Naive thymus-derived CD4-positive, alpha-beta T cell (primary cell): ENCODE measurements at regions not wholly inside any gene's neighbourhood (a gene's known extent, or its start where the extent isn't known, plus 50 kb on each side); places are given as distances from the start of the nearest gene placed in this dataset.

Source experiments
- ATAC-seq: fragments of 150-1000 bp; cut with Tn5 transposase; 2 replicates; pipeline ENCODE4 v1.10.0; 2021; ENCODE audit warnings: mild to moderate bottlenecking, moderate library complexity
- CTCF ChIA-PET: fragments of 350-600 bp; sonication (Branson Sonifier 250); formaldehyde crosslinking; loops from one replicate; lab custom pipeline; 2021; ENCODE audit warnings: antibody characterized with exemption; lab: Charles Lee
- POLR2A ChIA-PET: fragments of 350-600 bp; sonication (Branson Sonifier 250); formaldehyde crosslinking; loops from one replicate; lab custom pipeline; 2021; ENCODE audit warnings: antibody characterized with exemption, inconsistent platforms; lab: Charles Lee
- DNase-seq, 9 donors: peaks; one replicate each; pipeline versions ENCODE4 v3.0.0 to v3.0.0-alpha.2; 2020 to 2022; ENCODE audit warnings: mixed read lengths in 1 of 9
- H3K27ac ChIP-seq: one replicate; pipeline ENCODE4 v1.7.0; 2013; ENCODE audit warnings: mild to moderate bottlenecking, low read depth, low read length, moderate library complexity
- H3K27me3 ChIP-seq, 2 donors: one replicate each; pipeline ENCODE4 v1.7.0; 2013; ENCODE audit warnings: low read length in 2 of 2, mild to moderate bottlenecking in 2 of 2, moderate library complexity in 2 of 2; ENCODE audit not compliant: control insufficient read depth in 2 of 2, insufficient read depth in 2 of 2
- H3K36me3 ChIP-seq, 3 experiments: 1 replicate in 2 of 3; 2 replicates in 1 of 3; pipeline ENCODE4 v1.7.0; 2013; ENCODE audit warnings: low read length in 3 of 3, mild to moderate bottlenecking in 3 of 3, moderate library complexity in 1 of 3; ENCODE audit not compliant: insufficient read depth in 3 of 3, control insufficient read depth in 2 of 3
- H3K4me1 ChIP-seq, 2 donors: one replicate each; pipeline ENCODE4 v1.7.0; 2013; ENCODE audit warnings: low read length in 2 of 2, mild to moderate bottlenecking in 2 of 2, moderate library complexity in 1 of 2; ENCODE audit not compliant: control insufficient read depth in 2 of 2, insufficient read depth in 2 of 2
- H3K4me3 ChIP-seq: 2 replicates; pipeline ENCODE4 v1.7.0; 2013; ENCODE audit warnings: mild to moderate bottlenecking, low read length
- H3K9me3 ChIP-seq, 3 experiments: 1 replicate in 2 of 3; 2 replicates in 1 of 3; pipeline ENCODE4 v1.7.0; 2013; ENCODE audit warnings: low read length in 3 of 3; ENCODE audit not compliant: control insufficient read depth in 2 of 3
- H3K27ac Mint-ChIP-seq, 9 donors: one replicate each; pipeline ENCODE4 v1.8.0; 2020 to 2022; ENCODE audit warnings: mixed read lengths in 9 of 9, mild to moderate bottlenecking in 8 of 9, moderate library complexity in 5 of 9, inconsistent platforms in 2 of 9
- H3K27me3 Mint-ChIP-seq, 5 donors: one replicate each; pipeline ENCODE4 v1.8.0; 2021 to 2022; ENCODE audit warnings: mixed read lengths in 5 of 5, mild to moderate bottlenecking in 1 of 5
- H3K36me3 Mint-ChIP-seq, 5 donors: one replicate each; pipeline ENCODE4 v1.8.0; 2020 to 2022; ENCODE audit warnings: mixed read lengths in 5 of 5, mild to moderate bottlenecking in 3 of 5, inconsistent platforms in 1 of 5
- H3K4me1 Mint-ChIP-seq, 7 donors: one replicate each; pipeline ENCODE4 v1.8.0; 2020 to 2022; ENCODE audit warnings: mixed read lengths in 7 of 7, mild to moderate bottlenecking in 3 of 7, inconsistent platforms in 1 of 7
- H3K4me3 Mint-ChIP-seq, 10 donors: one replicate each; pipeline ENCODE4 v1.8.0; 2020 to 2022; ENCODE audit warnings: mild to moderate bottlenecking in 10 of 10, mixed read lengths in 10 of 10, moderate library complexity in 6 of 10, inconsistent platforms in 2 of 10
- H3K9me3 Mint-ChIP-seq, 11 donors: one replicate each; pipeline ENCODE4 v1.8.0; 2020 to 2022; ENCODE audit warnings: mixed read lengths in 11 of 11, mild to moderate bottlenecking in 4 of 11, inconsistent platforms in 1 of 11, moderate library complexity in 1 of 11
- intact Hi-C, 2 donors: fragments of 100-400 bp; cut with micrococcal nuclease; formaldehyde crosslinking; loops; one replicate each; pipeline ENCODE4 v1.15.1; 2023

- intact Hi-C loops = no loop called here
- ChIA-PET POLR2A (no interaction called here), CTCF (no interaction called here)
- Histone ChIP-seq H3K9me3 (no peaks in the 10 kb centered on the region), H3K4me1 (no peaks in the 10 kb centered on the region), H3K27me3 (no peaks in the 10 kb centered on the region), H3K4me3 (no peak overlapping the region), H3K36me3 (no peaks in the 10 kb centered on the region), H3K27ac (no peak overlapping the region)
- ATAC-seq = no peak
- H3K4me1 Mint-ChIP-seq = peaks cover 0 to 4% (median 0%) of the 10 kb centered on the region in 7 donors
- no peak for DNase-seq
- no peak overlapping the region for H3K27ac Mint-ChIP-seq
- no peak overlapping the region for H3K4me3 Mint-ChIP-seq
- peaks cover 0 to 3% (median 0%) of the 10 kb centered on the region in 5 donors for H3K27me3 Mint-ChIP-seq
- peaks cover 0 to 3% (median 0%) of the 10 kb centered on the region in 11 donors for H3K9me3 Mint-ChIP-seq
- no peaks in the 10 kb centered on the region for H3K36me3 Mint-ChIP-seq
Observed at GRCh38 chr5:97838214-97838613, 655.2 kb upstream of the RIOK2 start.

GRCh38 chr5:97839341-97840086 lies 656.5 kb upstream of the RIOK2 start:
- POLR2A ChIA-PET = no interaction called here
- no peaks in the 10 kb centered on the region for H3K9me3 ChIP-seq
- H3K27ac ChIP-seq = no peak overlapping the region
- no peak overlapping the region for H3K4me3 Mint-ChIP-seq
- H3K27me3 Mint-ChIP-seq = peaks cover 0 to 6% (median 0%) of the 10 kb centered on the region in 5 donors
- no peaks in the 10 kb centered on the region for H3K36me3 Mint-ChIP-seq
- H3K4me3 ChIP-seq = no peak overlapping the region
- CTCF ChIA-PET = no interaction called here
- peaks cover 0 to 4% (median 0%) of the 10 kb centered on the region in 7 donors for H3K4me1 Mint-ChIP-seq
- no peaks in the 10 kb centered on the region for H3K36me3 ChIP-seq
- H3K4me1 ChIP-seq = no peaks in the 10 kb centered on the region
- no peak overlapping the region for H3K27ac Mint-ChIP-seq
- peaks cover 0 to 3% (median 0%) of the 10 kb centered on the region in 11 donors for H3K9me3 Mint-ChIP-seq
- no peaks in the 10 kb centered on the region for H3K27me3 ChIP-seq
- DNase-seq (no peak), ATAC-seq (no peak)
- intact Hi-C loops = no loop called here

- Mint-ChIP-seq H3K36me3 (no peaks in the 10 kb centered on the region), H3K9me3 (peaks cover 0 to 3% (median 0%) of the 10 kb centered on the region in 11 donors), H3K4me3 (no peak overlapping the region), H3K27ac (no peak overlapping the region), H3K4me1 (peaks cover 0 to 4% (median 0%) of the 10 kb centered on the region in 7 donors), H3K27me3 (peaks cover 0 to 6% (median 0%) of the 10 kb centered on the region in 5 donors)
- DNase-seq (no peak), ATAC-seq (no peak)
- ChIA-PET CTCF (no interaction called here), POLR2A (no interaction called here)
- Histone ChIP-seq H3K9me3 (no peaks in the 10 kb centered on the region), H3K4me3 (no peak overlapping the region), H3K27ac (no peak overlapping the region), H3K36me3 (no peaks in the 10 kb centered on the region), H3K4me1 (no peaks in the 10 kb centered on the region), H3K27me3 (no peaks in the 10 kb centered on the region)
- intact Hi-C loops = no loop called here
Observed at GRCh38 chr5:97840643-97841042, 657.6 kb upstream of the RIOK2 start.

DNA sequence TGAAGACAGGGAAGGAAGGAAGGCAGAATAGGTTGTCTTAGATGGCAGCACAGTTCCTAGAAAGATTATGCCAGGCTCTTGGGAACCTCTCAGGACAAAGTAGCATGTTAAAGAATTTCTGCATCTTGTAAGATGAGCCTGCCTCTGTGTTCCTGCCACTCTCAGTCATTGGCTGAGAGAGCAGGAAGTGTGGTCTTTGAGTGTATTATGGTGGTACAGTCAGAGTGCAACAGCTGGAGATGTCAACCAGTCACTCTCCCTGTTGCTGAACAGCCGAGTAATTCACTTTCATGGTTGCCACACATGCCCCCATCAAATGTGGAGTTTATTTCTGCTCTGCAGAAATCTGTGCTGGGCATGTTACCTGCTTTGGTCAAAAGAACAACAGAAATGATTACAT lies 659.6 kb upstream of the RIOK2 start:
- Histone ChIP-seq H3K4me3 (no peak overlapping the region), H3K4me1 (no peaks in the 10 kb centered on the region), H3K27me3 (no peaks in the 10 kb centered on the region), H3K27ac (no peak overlapping the region), H3K36me3 (no peaks in the 10 kb centered on the region), H3K9me3 (no peaks in the 10 kb centered on the region)
- no peak overlapping the region for H3K4me3 Mint-ChIP-seq
- CTCF ChIA-PET = no interaction called here
- H3K36me3 Mint-ChIP-seq = no peaks in the 10 kb centered on the region
- H3K4me1 Mint-ChIP-seq = peaks cover 0 to 4% (median 0%) of the 10 kb centered on the region in 7 donors
- H3K27ac Mint-ChIP-seq = no peak overlapping the region
- ATAC-seq = no peak
- H3K9me3 Mint-ChIP-seq = peaks cover 0 to 4% (median 0%) of the 10 kb centered on the region in 11 donors
- POLR2A ChIA-PET = no interaction called here
- H3K27me3 Mint-ChIP-seq = peaks cover 0 to 9% (median 0%) of the 10 kb centered on the region in 5 donors
- no peak for DNase-seq
- intact Hi-C loops = no loop called here

DNA sequence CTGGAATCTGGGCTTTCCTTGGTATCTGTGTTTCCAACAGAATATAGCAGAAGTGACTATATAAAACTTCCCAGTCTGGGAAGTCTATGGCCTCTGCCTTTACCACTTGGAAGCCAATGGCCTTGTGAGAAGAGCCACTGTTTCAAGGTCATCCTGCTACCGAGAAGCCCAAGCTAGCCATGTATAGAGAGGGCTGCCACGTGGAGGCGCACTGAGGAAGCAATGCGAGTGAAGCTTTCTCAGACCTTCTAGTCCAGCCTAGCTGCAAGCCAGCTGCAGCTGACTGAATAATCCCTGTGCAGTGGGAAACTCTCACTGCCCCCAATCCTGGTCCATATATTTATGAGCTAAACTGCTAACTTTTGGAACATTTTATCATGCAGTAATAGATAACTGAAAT lies 661.8 kb upstream of the RIOK2 start:
- Mint-ChIP-seq H3K4me1 (no peaks in the 10 kb centered on the region), H3K27ac (no peak overlapping the region), H3K4me3 (no peak overlapping the region), H3K27me3 (peaks cover 0 to 9% (median 0%) of the 10 kb centered on the region in 5 donors), H3K36me3 (no peaks in the 10 kb centered on the region), H3K9me3 (peaks cover 0 to 4% (median 0%) of the 10 kb centered on the region in 11 donors)
- Histone ChIP-seq H3K27me3 (no peaks in the 10 kb centered on the region), H3K9me3 (no peaks in the 10 kb centered on the region), H3K36me3 (no peaks in the 10 kb centered on the region), H3K4me1 (no peaks in the 10 kb centered on the region), H3K4me3 (no peak overlapping the region), H3K27ac (no peak overlapping the region)
- intact Hi-C loops = no loop called here
- no peak for ATAC-seq
- no peak for DNase-seq
- ChIA-PET POLR2A (no interaction called here), CTCF (no interaction called here)

- Histone ChIP-seq H3K9me3 (no peaks in the 10 kb centered on the region), H3K27me3 (peaks cover 0 to under 1% of the 10 kb centered on the region in 2 donors), H3K27ac (no peak overlapping the region), H3K4me1 (no peaks in the 10 kb centered on the region), H3K4me3 (no peak overlapping the region), H3K36me3 (no peaks in the 10 kb centered on the region)
- DNase-seq (no peak), ATAC-seq (no peak)
- Mint-ChIP-seq H3K4me3 (no peak overlapping the region), H3K27me3 (peaks cover 0 to 9% (median 0%) of the 10 kb centered on the region in 5 donors), H3K27ac (no peak overlapping the region), H3K9me3 (peaks cover 0 to 4% (median 0%) of the 10 kb centered on the region in 11 donors), H3K4me1 (no peaks in the 10 kb centered on the region), H3K36me3 (no peaks in the 10 kb centered on the region)
- intact Hi-C loops = no loop called here
- POLR2A ChIA-PET = no interaction called here
- CTCF ChIA-PET = no interaction called here
Observed at GRCh38 chr5:97846643-97847042, 663.6 kb upstream of the RIOK2 start.
